ENCODE measurements at regions not wholly inside any gene's neighbourhood (a gene's known extent, or its start where the extent isn't known, plus 50 kb on each side); places are given as distances from the start of the nearest gene placed in this dataset.

DNA sequence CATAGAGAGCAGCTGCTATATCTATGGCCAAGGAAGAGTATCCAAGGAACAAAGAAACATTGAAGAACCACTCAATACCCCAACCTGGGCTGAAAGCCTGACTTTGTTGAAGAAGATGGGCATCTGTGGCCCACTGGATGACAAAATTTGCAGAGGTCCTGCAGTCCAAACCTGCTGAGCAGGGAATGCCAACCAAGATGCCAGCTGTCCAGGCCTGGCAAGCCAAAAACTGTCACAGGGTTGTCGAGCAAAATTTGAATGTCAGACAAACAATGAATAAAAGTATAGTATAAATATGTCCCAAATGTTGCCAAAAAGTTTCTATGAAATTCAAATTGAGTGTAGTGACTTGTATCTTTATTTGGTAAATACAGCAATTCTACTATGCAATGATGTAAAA is 1040.2 kb downstream of the PCDH9 start:
- TF ChIP-seq, protein P1, sequence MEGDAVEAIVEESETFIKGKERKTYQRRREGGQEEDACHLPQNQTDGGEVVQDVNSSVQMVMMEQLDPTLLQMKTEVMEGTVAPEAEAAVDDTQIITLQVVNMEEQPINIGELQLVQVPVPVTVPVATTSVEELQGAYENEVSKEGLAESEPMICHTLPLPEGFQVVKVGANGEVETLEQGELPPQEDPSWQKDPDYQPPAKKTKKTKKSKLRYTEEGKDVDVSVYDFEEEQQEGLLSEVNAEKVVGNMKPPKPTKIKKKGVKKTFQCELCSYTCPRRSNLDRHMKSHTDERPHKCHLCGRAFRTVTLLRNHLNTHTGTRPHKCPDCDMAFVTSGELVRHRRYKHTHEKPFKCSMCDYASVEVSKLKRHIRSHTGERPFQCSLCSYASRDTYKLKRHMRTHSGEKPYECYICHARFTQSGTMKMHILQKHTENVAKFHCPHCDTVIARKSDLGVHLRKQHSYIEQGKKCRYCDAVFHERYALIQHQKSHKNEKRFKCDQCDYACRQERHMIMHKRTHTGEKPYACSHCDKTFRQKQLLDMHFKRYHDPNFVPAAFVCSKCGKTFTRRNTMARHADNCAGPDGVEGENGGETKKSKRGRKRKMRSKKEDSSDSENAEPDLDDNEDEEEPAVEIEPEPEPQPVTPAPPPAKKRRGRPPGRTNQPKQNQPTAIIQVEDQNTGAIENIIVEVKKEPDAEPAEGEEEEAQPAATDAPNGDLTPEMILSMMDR (IDR thresholded peaks at IDR 0.05; ENCODE audit: low read depth, low read length, poor library complexity, severe bottlenecking), result no peak
- no peak for TF ChIP-seq EZH2phosphoT487 (IDR thresholded peaks at IDR 0.05; ENCODE audit: borderline replicate concordance, low read length)
